NCI-H345 treated with DMSO at 0.1 percent for 48 hours (cell line): ENCODE measurements at regions not wholly inside any gene's neighbourhood (a gene's known extent, or its start where the extent isn't known, plus 50 kb on each side); places are given as distances from the start of the nearest gene placed in this dataset.
A peak's percentile ranks its signal among the peaks of the same experiment; 100 is the strongest.
"Not testable (repeated sequence)": the region's sequence is repeated elsewhere in the genome, so short reads cannot be mapped to it uniquely, and the experiment has no call there.

Experiments used
- DNase-seq: peaks from one replicate; lab custom pipeline; 2025; ENCODE audit not compliant: unreplicated experiment; lab: John Stamatoyannopoulos, UW

DNA sequence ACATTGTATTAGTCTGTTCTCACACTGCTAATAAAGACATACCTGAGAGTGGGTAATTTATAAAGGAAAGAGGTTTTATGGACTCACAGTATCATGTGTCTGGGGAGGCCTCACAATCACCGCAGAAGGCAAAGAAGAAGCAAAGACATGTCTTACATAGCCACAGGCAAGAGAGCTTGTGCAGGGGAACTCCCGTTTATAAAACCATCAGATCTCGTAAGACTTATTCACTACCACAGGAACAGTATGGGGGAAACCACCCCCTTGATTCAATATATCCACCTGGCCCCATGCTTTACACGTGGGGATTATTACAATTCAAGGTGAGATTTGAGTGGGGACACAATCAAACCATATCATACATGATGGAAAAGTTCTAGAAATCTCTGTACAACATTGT, 165.3 kb downstream of the OR2B2 start:
- not testable (repeated sequence) for DNase-seq

DNA sequence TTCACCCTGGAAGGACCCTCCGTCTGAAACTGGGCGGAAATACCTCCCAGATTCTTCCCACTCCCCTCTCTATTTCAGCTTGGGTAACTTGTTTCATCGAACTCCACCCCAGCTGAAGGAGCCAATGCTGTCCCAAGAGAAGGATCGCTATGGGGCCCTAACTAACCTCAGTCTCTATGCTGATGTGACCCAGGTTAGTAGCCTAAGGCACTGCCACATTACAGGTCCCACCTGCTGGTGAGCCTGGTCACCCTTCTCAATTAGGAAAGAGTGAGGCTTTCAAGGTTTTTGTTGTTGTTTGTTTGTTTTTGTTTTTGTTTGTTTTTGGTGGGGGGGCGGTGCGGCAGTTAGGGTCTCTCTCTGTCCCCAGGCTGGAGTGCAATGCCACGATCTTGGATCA, 168.4 kb downstream of the OR2B2 start:
- no peak for DNase-seq

DNA sequence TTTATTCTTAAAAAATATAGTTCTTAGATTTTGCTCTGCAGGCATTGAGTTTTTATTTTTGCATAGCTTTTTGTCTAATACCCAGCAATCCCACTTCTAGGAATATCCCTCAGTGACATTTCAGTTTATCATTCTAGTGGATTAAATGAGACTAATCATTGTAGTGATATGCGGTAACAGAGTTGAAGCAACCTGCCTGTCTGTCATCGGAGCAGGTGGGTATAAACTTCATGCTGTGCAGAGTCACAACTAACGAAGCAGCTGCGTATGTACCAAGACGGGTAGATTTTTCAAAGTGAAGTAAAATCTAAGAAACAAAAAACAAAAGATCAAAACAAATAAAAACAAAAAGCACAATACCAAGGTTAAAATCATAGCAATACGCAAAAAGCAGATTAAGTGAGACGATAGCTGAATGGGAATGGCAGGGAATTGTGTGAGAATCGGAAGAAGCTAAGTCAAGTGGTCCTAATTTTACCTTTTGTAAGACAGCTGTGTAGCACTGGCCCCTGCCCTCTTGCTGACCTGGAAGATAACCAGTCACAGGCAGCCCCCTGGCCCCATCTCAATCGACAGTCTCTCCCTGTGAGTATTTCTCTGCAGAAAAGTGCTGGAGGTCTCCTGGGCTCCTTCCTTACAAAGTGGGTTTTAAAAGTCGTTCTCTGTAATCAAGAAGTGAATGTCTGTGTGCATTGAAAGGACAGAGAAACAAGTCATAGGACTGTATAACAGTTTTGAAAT, 169.2 kb downstream of the OR2B2 start:
- no peak for DNase-seq

DNA sequence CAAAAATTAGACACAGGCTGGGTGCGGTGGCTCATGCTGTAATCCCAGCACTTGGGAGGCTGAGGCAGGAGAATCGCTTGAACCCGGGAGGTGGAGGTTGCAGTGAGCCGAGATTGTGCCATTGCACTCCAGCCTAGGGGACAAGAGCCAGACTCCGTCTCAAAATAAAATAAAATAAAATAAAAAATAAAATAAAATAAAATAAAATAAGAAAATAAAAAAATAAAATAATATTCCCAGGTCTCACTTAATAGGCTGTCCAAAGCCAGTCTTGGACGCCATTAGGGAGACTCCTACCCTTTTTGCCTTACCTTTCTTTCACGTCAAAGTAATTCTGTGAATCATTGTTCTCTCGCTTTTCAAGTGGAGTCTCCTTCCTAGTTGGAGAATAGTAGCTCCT, 172.3 kb downstream of the OR2B2 start:
- not testable (repeated sequence) for DNase-seq

DNA sequence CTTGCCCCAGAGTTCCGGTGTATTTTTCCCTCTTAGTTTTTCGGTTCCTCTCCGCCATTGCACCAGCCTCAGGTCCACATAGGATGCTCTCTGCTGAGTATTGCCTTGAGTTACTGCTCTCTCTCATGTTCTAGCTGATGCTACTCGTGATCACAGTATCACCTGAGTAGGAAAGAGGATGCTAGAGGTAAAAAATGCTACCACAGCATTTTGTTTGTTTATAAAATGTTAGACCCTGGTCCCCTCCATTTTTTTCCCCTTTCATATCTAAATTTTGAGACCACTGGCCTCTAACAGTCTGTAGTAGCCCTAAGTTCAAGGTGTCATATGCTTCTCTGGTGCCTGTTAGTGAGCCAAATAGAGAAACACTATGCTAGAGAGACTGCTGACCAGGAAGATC, 175.5 kb downstream of the OR2B2 start:
- no peak for DNase-seq

DNA sequence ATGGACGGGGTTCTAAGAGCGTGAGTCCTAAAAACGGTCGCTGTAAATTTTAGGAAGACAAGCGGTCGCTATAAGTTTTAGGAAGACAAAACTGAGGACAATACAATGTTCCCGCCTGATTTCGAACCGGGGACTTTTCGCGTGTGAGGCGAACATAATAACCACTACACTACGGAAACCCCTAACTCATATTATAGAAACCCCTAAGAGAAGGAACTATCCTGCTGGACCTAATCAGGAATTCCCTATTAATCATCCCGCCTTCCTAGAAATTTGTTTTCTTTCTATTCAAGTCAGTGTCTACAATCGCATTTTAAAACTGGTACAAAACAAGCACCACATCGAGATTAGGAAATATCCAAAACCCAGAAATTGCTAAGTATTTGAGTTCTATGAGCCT, 183.8 kb downstream of the OR2B2 start:
- no peak for DNase-seq

DNA sequence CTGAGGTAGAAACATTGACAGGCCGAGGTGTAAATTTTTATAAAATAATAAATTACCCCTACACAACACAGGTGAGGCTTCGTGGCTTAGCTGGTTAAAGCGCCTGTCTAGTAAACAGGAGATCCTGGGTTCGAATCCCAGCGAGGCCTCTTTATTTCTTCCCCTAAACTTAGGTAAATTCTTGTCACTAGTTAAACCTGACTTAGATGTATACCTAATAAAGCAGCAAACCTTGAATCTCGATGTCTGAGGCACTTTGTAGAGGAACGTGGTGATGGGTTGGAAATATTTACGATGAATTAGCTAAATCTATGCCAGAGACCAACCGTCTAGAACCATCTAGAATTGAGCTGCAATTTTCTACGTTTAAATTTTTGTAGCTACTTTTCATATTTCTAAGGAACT, 185.6 kb downstream of the OR2B2 start:
- no peak for DNase-seq

DNA sequence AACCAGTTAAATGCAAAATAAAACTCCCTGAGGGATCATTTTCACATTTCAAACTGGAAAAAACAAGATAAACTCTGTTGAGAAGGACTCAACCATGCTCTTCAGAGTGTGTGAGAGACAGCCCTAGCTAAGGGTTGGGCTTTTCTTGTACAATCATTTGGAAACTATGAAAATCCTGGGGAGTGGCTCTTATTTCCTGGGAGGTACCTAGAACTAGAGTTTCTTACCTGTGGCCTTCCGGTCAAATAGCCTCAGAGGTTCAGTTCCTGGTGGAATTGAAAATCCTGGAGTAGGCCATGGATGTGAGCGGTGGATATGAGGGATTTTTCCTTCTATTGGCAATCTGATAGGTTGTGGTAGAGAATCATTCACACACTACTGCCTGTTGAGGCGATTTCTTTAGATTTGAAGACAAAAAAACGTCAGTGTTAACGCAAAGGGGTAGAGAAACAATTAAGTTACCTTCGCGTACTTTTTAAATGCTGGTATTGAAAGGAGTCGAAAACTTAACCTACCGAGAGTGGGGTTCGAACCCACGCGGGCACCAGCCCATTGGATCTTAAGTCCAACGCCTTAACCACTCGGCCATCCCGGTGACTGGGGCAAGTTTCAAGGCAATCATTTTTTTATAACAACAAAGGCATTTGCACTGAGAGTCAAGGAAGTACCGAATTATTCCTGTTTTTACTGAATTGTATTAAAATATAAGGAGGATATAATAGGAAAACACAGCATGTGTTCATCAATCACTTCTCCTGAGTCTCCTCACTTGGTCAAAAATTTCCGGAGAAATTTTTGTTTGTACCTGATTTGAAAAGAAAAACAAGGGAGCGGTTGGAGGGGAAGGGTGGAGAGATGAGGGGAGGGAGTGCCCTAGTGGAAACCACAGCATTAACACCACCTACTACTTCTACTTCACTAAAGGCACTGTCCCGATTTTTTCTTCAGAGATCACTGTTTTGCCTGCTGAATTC, 191.3 kb downstream of the OR2B2 start:
- no peak for DNase-seq

DNA sequence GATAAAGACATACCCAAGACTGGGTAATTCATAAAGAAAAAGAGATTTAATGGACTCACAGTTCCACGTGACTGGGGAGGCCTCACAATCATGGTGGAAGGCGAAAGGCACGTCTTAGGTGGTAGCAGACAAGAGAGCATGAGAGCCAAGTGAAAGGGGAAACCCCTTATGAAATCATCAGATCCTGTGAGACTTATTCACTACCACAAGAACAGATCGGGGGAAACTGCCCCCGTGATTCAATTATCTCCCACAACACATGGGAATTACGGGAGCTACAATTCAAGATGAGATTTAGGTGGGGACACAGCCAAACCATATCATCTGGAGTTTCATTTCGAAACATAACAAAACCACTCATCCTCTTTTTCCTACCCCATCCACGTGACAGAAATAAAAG, 193.2 kb downstream of the OR2B2 start:
- DNase-seq: not testable (repeated sequence)

DNA sequence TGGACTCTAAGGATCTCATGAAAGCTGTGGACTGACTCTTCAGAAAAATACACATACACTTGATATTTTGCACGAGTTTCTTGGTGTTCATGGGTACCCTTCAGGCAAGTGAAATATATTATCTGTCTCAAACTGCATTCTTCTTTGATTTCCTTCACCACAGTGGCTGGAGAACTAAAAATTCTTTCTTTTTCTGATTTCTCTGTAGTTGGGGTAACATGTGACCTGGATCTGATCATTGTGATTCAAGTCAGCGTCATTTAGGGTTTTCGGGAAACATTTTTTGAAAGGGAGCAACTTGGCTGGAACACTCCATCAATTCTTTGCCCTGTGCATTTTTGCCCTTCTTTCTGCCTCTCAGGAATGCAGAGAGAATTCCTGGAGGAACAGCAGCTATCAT, 205.8 kb downstream of the OR2B2 start:
- no peak for DNase-seq

DNA sequence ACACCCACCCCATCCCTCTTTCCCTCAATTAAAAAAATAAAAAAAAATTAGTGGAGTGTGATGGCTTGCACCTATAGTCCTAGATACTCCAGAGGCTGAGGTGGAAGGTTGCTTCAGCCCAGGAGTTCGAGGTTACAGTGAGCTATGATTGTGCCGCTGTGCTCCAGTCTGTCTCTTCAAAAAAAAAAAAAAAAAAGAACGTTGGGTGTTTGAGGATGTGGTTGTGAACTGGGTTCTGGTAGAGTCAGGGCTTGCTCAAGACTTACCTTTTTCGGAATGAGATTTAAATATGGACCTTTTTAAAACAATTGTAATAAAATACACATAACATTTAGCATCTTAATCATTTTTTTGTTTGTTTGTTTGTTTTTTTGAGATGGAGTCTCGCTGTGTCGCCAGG, 211.9 kb downstream of the OR2B2 start:
- DNase-seq: no peak

DNA sequence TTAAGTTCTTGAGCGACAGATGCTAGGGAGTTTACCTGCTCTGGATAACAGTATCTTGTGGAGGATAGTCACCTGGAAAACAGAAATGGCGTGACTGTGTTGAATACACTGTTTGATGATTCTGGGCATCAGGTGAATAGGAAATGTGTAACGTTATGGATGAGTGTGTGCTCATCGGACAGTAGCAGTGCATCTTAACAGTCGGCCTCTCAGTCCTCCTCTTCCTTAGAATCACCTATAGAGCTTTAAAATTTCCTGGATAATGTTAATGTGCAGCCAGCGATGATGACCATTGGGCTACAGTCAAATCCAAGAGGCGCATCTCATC, 217.7 kb downstream of the OR2B2 start:
- DNase-seq: no peak

DNA sequence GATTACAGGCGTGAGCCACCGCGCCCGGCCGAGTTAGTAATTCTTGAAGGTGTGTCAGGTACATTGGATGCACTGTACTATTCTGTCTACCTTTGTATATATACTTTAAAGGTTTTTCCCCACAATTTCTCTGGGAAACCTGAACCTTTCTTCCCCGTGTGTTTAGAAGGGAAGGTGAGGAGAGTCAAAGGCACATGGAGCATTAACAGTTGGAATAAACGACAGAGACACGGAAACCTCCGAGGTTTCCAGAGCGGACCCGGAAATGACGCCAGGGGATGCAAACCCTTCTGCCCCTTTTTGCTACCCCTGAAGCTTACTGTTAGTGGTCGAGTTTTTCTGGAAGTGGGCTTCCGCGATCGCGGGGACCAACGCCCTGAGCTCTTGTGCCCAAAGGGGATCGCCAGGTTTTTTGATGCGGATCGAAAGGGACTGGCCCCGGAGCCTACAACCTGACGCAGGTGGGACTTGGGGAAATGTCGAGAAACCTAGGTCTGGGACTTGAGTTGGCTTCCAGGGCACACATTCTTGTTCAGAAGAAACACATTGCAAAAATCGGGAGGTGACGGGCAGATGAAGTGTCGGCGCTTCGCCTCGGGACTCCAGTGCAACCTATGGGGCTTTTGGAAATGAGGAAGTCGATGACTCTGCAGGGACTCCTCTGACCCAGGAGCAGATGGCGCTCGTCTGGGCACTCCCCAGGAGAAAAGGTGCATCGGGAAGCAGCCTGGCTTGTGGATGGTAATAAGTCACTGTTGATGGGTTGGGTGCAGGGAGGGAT, 218.2 kb downstream of the OR2B2 start:
- DNase-seq: peak; percentile 79

DNA sequence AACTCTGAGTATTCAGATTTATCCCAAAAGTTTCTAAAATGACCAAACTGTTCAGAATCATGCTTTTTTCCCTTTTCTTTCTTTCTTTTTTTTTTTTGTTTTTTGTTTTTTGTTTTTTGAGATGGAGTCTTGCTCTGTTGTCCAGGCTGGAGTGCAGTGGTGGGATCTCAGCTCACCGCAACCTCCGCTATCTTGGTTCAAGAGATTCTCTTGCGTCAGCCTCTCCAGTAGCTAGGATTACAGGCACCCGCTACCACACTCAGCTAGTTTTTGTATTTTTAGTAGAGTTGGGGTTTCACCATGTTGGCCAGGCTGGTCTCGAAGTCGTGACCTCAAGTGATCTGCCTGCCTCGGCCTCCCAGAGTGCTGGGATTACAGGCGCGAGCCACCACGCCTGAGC, 219.2 kb upstream of the ZNF184 start:
- not testable (repeated sequence) for DNase-seq

DNA sequence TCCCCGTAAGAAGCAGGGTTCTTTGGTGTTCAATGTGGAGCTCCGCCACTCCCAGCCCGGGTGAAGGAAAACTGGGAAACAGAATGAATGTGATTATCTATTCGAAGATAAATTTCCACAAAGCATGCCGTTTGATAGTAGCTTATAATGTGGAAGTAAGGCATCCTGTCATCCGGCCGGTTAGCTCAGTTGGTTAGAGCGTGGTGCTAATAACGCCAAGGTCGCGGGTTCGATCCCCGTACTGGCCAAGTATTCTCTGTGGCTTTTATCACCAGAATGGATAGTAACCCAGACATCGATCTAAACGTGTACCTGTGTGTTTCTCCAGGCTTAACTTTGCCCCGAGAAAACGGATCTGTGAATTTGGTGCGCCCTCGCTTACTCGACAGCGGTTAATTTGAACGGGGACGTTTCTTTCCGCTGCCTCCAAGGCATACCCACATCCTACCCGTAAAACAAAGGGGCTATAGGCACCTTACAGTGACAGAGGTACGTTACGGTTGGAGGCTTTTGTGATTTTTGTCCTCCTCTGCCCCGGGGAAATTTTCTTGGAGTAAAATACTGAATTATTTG, 215.2 kb upstream of the ZNF184 start:
- DNase-seq: peak; percentile 85

DNA sequence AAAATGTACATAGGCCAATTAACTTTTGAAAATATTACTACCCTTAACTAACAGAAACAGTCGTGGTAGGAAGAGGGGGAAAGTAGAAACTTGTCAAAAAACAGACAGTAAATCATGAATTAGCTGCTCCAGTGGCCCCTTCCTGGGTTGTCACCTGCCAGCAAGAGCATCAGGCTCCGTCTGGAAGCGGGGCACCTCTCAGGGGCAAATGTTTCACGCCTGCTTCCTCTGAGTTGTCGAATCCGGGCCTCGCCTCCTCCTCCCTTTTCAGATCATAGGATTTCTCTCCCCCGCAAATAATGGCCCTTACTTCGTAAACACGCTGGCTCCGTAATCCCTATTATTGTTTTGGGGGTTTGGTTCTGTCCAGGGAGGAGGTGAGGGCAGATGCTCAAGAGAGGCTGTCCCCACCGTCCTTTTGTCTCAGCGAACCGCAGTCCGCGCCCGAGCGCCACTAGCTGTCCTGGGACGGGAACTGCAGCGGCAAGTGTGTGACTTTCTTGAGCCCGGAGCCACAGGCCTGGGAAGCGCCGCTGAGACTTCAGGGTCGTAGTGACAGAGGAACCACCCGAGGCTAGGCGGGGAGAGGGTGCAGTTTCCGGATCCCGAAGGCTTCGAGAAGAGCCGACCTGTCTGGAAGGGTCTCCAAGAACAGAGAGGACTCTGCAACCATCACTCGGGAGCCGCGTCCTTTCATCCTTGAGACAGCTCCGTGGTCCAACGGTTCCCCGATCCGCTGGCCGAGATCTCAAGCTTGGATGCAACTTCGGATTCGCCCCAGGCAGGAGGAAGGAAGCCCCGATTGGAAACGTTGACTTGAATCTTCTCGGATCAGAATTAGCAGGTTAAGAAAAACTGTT, 214.5 kb upstream of the ZNF184 start:
- DNase-seq: peak; percentile 86

DNA sequence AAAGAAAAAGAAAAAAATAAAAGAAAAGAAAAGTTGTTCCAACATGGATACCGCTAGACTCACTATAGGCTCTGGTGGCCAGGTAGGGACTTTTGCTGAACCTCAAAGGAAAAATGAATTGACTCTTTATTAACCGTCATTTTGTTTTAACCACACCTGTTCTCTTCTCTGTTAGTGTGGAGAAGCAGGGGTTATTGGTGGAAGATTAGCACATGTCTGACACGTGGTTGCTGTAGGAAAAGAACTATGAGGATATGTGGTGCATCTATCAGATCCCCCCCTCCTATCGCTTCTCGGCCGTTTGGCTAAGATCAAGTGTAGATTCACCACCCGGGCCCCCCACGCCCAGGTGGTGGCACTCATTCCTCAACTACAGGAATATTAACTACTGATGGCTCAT, 212.4 kb upstream of the ZNF184 start:
- no peak for DNase-seq

DNA sequence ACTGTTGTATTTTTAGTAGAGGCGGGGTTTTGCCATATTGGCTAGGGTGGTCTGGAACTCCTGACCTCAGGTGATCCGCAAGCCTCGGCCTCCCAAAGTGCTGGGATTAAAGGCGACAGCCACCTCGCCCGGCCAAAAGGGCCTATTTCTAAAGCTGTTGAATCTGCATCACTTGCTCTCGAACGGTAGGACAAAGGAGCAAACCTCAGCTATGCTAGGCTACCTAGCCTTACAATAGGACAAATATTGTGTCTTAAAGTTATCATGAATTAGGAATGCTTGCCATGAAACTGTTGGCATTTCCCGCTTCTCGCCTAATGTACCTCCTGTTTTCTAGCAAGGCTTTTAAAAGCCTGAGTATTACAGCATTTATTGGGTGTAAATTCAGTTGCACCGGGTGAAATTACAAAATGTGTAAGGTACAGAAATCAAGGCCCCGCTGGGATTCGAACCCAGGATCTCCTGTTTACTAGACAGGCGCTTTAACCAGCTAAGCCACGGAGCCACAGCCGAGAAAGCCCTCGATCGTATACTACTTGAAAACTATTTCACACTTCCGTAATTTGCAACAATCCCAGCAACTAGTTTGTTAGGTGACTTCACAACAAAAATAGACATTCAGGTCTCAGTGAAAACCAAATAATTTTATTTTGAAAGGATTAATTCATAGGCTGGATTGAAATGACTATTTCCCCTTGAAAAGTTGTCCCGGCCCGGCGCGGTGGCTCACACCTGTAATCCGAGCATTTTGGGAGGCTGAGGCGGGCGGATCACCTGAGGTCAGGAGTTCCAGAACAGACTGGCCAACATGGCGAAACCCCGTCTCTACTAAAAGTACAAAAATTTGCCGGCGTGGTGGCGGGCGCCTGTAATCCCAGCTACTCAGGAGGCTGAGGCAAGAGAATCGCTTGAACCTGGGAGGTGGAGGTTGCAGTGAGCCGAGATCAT, 211.6 kb upstream of the ZNF184 start:
- DNase-seq: no peak
